Stimulated activated CD4-positive, alpha-beta T cell treated with anti-CD3 and anti-CD28 coated beads, TNF-alpha, amount 100 ng/mL, for 48 hours (primary cell): ENCODE measurements at regions not wholly inside any gene's neighbourhood (a gene's known extent, or its start where the extent isn't known, plus 50 kb on each side); places are given as distances from the start of the nearest gene placed in this dataset.
A peak's percentile ranks its signal among the peaks of the same experiment; 100 is the strongest.
"Not testable (repeated sequence)": the region's sequence is repeated elsewhere in the genome, so short reads cannot be mapped to it uniquely, and the experiment has no call there.

Experiments
- DNase-seq, 3 donors: peaks; one replicate each; pipeline ENCODE4 v3.0.0-alpha.2; 2020; ENCODE audit warnings: low read depth in 3 of 3

GRCh38 chr5:83001796-83002381 lies 75.3 kb downstream of the TMEM167A start:
- no peak for DNase-seq

DNA sequence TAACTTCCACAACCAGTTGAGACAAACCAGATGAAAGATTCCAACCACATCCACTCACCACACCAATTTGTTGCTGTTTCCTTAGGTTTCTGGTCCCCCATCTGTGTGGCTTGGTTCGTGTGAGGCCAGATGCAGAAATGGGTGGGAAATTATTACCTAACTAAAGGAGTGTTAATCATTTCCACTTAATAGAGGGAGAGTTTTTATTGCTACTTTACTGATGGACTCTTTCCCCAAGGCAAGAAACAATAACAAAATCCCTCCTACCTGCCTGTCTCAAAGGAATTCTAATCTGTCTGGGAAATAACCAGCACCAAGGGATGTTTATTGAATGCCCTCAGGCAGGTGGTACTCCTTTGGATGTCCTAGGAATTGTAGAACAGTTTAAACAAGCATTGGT lies 76.3 kb downstream of the TMEM167A start:
- no peak for DNase-seq

DNA sequence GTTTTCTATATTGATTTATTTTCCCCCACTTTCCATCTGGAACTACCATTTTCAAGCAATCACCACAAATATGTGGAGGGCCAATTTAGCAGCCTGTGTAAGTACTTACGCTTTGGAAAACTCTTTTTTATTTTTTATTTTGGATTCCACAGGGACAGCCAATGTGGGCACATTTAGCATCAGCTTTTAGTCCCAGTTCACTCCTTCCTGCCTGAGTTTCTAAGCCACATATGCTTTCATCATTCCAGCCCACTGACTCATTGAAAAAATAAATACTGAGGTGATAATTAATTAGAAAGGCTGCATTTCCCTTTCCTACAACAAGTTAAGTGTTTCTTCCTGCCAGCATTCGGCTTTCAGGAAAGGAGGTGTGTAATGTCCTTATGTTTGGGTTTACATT lies 76.8 kb downstream of the TMEM167A start:
- no peak for DNase-seq

DNA sequence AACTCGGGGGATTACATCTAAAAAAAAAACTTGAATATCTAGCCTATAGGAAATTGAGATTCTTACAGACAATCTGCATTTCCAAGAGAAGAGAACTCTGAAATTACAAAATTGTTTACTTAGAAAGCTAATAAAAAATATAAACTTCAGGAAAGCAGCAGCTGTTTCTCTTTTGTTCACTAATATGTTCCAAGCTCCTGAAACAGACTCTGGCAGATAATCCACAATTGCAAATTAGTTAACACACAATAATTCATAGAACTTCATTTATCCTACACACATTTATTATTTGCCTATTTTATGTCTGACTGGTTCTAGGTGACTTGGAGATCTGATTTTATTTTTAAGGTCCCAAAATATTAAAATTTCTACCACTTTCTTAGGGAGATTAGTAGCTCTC lies 83.8 kb downstream of the TMEM167A start:
- DNase-seq, result no peak

- no peak for DNase-seq
Measured at GRCh38 chr5:82992646-82993045, 84.5 kb downstream of the TMEM167A start.

- no peak for DNase-seq
Measured at GRCh38 chr5:82991678-82992323, 85.4 kb downstream of the TMEM167A start.

DNA sequence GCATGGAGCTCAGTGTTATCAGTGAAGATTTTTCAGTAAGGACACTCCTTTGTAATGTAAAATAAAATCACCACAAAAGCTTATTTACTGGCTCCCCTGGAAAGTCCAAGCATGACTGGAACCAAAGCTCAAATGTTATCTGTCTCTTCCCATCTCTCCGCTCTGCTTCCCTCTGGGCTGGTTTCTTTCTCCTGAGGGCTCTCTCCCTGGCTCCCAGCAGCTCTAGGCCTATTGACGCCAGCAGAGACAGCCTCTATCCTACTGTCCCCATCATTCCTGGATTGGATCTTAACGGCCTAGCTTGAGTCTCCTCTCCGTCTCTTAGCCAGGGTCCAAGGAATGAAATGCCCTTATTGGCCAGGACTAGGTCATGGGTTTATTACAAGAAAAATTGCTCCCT lies 86.1 kb downstream of the TMEM167A start:
- DNase-seq, result no peak

- no peak for DNase-seq
Measured at GRCh38 chr5:82987188-82987587, 90.0 kb downstream of the TMEM167A start.

DNA sequence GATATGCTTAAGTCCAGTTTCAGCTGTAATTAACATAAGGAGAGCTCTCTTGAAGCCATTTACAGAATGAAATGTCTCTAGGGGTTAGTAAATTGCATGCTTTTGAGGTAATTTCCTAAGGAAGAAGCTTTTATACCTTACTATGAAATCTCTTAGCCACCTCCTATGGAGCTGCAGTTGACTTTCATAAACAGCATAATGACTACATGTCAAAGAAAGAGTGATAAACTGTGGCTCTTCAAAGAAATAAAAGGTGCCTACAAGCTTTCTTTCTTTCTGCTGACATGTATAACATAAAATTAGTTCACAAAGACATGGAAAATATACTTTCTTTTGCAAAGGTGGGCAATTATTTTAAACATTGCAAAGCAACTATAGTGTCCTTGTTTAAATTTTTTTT lies 90.8 kb downstream of the TMEM167A start:
- no peak for DNase-seq

DNA sequence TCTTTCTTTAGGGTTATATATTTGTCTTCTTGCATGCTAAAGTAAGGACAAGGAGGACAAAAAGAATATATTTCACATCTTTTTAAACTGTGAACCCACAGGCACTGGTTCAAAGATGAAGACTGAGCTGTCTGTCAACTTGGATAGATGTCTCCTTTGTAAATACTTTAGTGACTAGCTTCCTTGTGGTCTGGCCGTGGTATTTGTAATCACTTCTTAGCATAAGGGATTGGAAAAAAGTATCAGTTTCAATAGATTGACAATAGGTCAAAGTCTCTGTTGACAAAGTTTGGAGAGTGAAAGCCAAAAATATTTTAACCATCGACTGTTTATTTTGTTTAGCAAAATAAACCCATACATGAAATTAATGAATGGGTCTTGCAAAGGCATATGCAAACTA lies 91.4 kb downstream of the TMEM167A start:
- no peak for DNase-seq

GRCh38 chr5:82984786-82985735 lies 92.1 kb downstream of the TMEM167A start:
- no peak for DNase-seq

DNA sequence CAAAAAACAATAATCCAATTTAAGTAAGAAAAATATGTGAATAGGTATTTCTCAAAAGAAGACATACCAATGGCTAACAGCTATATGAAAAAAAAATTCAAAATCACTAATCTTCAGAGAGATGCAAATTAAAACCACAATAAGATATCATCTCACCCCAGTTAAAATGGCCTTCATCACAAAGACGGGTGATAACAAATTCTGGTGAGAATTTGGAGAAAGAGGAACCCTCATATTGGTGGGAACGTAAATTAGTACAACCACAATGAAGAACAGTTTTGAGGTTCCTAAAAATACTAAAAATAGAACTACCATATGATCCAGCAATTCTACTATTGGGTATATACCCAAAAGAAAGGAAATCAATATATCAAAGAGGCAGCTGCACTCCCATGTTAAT lies 94.3 kb downstream of the TMEM167A start:
- no peak for DNase-seq

GRCh38 chr5:82976887-82977286 lies 100.3 kb downstream of the TMEM167A start:
- not testable (repeated sequence) for DNase-seq

DNA sequence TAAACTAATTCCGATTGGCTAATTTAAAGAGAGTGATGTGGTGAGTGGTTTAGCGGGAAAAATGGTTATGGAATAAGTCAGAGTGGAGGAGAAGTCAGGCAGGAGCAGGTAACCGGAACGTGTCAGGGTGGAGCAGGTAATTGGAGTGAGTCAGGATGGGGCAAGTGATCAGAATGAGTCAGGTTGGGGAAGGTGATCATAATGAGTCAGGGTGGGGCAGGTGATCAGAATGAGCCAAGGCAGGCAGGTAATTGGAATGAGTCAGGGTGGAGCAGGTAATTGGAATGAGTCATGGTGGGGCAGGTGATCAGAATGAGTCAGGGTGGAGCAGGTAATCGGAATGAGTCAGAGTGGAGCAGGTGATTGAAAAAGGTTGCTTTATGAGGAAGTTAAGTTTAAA lies 101.4 kb downstream of the TMEM167A start:
- DNase-seq, result no peak

DNA sequence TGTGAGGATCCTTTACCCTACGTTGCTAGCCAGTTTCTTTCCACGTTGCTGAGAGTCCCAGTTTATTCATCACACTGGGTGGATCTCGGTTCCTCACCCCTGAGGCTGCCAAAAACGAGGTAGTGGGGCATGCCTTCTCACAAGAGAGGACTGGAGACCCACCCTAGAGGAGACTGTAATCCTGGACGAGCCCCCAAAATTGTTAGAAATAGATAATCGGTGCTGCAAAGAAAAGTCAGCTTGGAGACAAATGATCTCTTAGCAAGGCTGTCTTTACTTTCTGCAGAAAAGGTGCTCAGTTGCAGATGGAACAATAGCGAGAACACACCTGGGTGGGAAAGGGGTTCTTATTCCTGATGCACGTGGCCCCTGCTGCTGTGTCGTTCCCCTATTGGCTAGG lies 101.8 kb downstream of the TMEM167A start:
- DNase-seq, result peak in 1 of 3 donors; percentile 11

- DNase-seq, result not testable (repeated sequence)
Measured at GRCh38 chr5:82974346-82974745, 102.8 kb downstream of the TMEM167A start.

GRCh38 chr5:82971901-82972300 lies 105.3 kb downstream of the TMEM167A start:
- DNase-seq, result no peak

DNA sequence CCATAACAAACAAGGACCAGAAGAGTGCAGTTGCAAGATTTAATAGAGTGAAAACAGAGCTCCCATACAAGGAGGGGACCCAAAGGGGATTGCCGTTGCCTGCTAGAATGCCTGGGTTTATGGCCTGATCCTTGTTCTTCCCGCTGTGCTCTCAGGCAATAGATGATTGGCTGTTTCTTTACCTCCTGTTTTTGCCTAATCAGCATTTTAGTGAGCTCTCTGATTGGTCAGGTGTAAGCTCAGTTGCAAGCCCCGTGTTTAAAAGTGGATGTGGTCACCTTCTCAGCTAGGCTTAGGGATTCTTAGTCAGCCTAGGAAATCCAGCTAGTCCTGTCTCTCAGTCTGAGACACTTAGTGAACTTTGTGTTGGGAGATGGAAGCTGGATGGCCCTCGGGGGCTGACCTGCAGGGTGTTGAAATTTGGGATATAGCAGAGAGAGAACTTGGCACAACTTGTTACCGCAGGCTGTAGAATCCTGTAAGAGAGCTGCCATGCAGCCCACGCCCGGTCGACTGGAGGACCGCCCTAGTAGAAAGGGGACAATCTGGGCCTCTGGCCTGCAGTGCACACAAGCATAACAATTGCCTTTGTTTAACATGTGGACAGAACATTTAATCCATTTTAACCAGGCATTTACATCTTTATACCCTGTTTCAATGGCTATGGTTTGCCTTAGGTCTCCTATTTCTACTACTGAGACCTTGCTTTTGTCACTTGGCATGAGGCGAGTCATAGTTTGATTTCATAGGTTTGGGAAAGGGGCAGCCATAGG lies 106.0 kb downstream of the TMEM167A start:
- not testable (repeated sequence) for DNase-seq

GRCh38 chr5:82969221-82969976 lies 107.8 kb downstream of the TMEM167A start:
- DNase-seq, result peak in 2 of 3 donors; percentile 27 to 40

GRCh38 chr5:82967072-82967471 lies 110.1 kb downstream of the TMEM167A start:
- DNase-seq, result no peak

DNA sequence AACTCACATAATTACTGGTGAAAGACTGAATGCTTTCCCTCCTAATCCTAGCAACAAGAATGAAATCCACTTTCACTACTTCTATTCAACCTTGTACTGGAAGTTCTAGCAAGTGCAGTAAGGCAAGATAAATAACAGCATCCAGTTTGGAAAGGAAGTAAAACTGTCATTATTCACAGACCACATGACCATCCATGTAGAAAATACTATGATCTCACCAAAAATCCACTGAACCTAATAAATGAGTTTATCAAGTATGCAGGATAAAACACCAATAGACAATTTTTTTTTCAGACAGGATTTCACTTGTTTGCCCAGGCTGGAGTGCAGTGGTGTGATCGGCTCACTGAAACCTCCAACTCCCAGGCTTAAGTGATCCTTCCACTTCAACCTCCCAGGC lies 117.7 kb downstream of the TMEM167A start:
- DNase-seq, result no peak
